Dermis microvascular lymphatic vessel endothelial cell (primary cell): ENCODE measurements at regions not wholly inside any gene's neighbourhood (a gene's known extent, or its start where the extent isn't known, plus 50 kb on each side); places are given as distances from the start of the nearest gene placed in this dataset.

Experiments used
- DNase-seq, 2 donors: peaks; one replicate each; pipeline versions ENCODE4 v3.0.0 to v3.0.0-alpha.2; 2010; ENCODE audit warnings: low read depth in 2 of 2

- DNase-seq: no peak
These were observed 176.7 kb downstream of the ST6GAL2 start for GRCh38 chr2:106709229-106709628.

- no peak for DNase-seq
These were observed 166.7 kb downstream of the ST6GAL2 start for GRCh38 chr2:106719222-106719621.

- no peak for DNase-seq
These were observed 165.9 kb downstream of the ST6GAL2 start for GRCh38 chr2:106720026-106720425.

GRCh38 chr2:106724301-106724794 is 161.6 kb downstream of the ST6GAL2 start:
- no peak for DNase-seq

- no peak for DNase-seq
These were observed 151.8 kb downstream of the ST6GAL2 start for GRCh38 chr2:106734165-106734564.

- no peak for DNase-seq
These were observed 150.2 kb downstream of the ST6GAL2 start for GRCh38 chr2:106735807-106736206.

GRCh38 chr2:106736221-106736620 is 149.7 kb downstream of the ST6GAL2 start:
- no peak for DNase-seq

- DNase-seq: no peak
These were observed 140.5 kb downstream of the ST6GAL2 start for GRCh38 chr2:106745468-106745867.

- no peak for DNase-seq
These were observed 136.1 kb downstream of the ST6GAL2 start for GRCh38 chr2:106749823-106750222.
